ENCODE measurements at regions not wholly inside any gene's neighbourhood (a gene's known extent, or its start where the extent isn't known, plus 50 kb on each side); places are given as distances from the start of the nearest gene placed in this dataset.

DNA sequence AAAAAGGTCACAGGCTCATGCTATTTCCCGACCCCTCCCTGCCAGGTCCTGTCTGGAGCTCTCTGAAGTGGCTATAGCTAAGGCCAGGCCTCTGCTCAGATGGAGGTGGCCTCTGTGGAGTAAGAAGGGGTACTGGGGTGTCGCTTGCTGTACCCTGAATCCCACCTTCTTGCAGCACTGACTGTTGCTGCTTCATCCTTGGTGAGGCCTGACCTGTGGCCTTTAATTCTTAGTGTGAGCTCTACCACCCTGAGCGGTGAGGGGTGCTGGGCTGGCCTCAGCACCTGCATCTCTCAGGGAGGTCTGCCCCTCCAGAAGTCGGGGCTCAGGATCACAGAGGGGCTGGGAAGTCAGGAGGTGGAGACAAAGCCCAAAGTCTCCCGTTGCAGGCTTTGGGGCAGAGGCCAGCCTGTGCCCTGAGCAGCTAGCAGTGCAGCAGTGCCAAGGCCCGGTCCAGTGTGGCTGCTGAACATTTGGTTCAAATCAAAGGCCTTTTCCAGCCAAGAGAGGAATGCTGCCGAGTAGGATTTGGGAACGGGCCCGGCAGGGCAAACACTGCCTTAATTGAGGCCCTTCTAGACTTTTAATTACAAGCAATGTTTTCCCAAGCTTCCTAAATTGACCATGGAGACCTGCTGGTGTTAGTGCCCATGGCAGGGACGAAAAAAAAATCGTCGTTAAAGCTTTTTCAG is 133.5 kb upstream of the HAAO start:
- SMC1A ChIA-PET (ENCODE audit: uncharacterized antibody, unreplicated experiment) = interaction anchor here (0.7 kb wide), 1 partner anchor 10 kb away, joined by 3 read pairs; no protein-coding TSS in a partner anchor
- CTCF ChIA-PET = no interaction called here
- Histone ChIP-seq H3K9ac (ENCODE audit: control insufficient read depth, insufficient read depth, low read length) (no peak overlapping the region), H3K79me2 (ENCODE audit: control insufficient read depth, insufficient read depth, low read length) (no peaks in the 10 kb centered on the region), H3K27me3 (replicated peaks in 1 of 2; ENCODE audit: control insufficient read depth in 2 of 2, insufficient read depth in 2 of 2, low read length in 1 of 2) (no peaks in the 10 kb centered on the region), H3K4me2 (ENCODE audit: control insufficient read depth, insufficient read depth) (no peak overlapping the region), H3K9me3 (replicated peaks; ENCODE audit: control insufficient read depth, insufficient read depth, low read length) (no peaks in the 10 kb centered on the region), H3K27ac (ENCODE audit: control insufficient read depth, insufficient read depth) (no peak overlapping the region), H4K20me1 (ENCODE audit: control insufficient read depth, insufficient read depth) (no peaks in the 10 kb centered on the region), H3K4me1 (ENCODE audit: control insufficient read depth, insufficient read depth, low read length) (no peaks in the 10 kb centered on the region), H3K36me3 (ENCODE audit: control insufficient read depth in 2 of 2, insufficient read depth in 2 of 2, low read length in 1 of 2) (no peaks in the 10 kb centered on the region), H2AFZ (ENCODE audit: control insufficient read depth, low read depth, low read length) (no peak overlapping the region), H3K4me3 (no peak overlapping the region)
- BruUV-seq (replicated peaks) = no TSS peak
- DNase-seq (ENCODE audit: low read depth, low spot score) (no peak), ATAC-seq (no peak), FAIRE-seq (no peak)
- POLR2A ChIA-PET = interaction anchor here (0.5 kb wide), 1 partner anchor 215 kb away, joined by 9 read pairs; no protein-coding TSS in a partner anchor
- 44% methylated on average over 12 of the region's 12 CpGs for WGBS (ENCODE audit: insufficient coverage, insufficient replicate concordance, low lambda C conversion rate, missing lambda C conversion rate)
- in situ Hi-C loops (cut with MboI) (no loop called here), intact Hi-C loops (cut with micrococcal nuclease; ENCODE audit: unreplicated experiment) (no loop called here)
- RAD21 ChIA-PET (ENCODE audit: unreplicated experiment) = no interaction called here
- TF ChIP-seq, protein P1, sequence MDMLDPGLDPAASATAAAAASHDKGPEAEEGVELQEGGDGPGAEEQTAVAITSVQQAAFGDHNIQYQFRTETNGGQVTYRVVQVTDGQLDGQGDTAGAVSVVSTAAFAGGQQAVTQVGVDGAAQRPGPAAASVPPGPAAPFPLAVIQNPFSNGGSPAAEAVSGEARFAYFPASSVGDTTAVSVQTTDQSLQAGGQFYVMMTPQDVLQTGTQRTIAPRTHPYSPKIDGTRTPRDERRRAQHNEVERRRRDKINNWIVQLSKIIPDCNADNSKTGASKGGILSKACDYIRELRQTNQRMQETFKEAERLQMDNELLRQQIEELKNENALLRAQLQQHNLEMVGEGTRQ (IDR thresholded peaks at IDR 0.05; ENCODE audit: borderline replicate concordance, low read depth, low read length) = no peak
- TF ChIP-seq, protein P2, sequence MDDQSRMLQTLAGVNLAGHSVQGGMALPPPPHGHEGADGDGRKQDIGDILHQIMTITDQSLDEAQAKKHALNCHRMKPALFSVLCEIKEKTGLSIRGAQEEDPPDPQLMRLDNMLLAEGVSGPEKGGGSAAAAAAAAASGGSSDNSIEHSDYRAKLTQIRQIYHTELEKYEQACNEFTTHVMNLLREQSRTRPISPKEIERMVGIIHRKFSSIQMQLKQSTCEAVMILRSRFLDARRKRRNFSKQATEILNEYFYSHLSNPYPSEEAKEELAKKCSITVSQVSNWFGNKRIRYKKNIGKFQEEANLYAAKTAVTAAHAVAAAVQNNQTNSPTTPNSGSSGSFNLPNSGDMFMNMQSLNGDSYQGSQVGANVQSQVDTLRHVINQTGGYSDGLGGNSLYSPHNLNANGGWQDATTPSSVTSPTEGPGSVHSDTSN (IDR thresholded peaks at IDR 0.05; ENCODE audit: insufficient replicate concordance, low read depth, low read length) = no peak
- TF ChIP-seq EED (IDR thresholded peaks at IDR 0.05; ENCODE audit: low read depth) = no peak
- TF ChIP-seq ZNF384 (IDR thresholded peaks at IDR 0.05; ENCODE audit: borderline replicate concordance, low read depth, low read length) = no peak
- TF ChIP-seq TARDBP (IDR thresholded peaks at IDR 0.05; ENCODE audit: borderline replicate concordance) = no peak
- no peak for TF ChIP-seq MEF2A (IDR thresholded peaks at IDR 0.05; ENCODE audit: insufficient read depth, low read depth, low read length)
- TF ChIP-seq RELB (IDR thresholded peaks at IDR 0.05; ENCODE audit: low read depth) = no peak
- no peak for TF ChIP-seq NFXL1 (IDR thresholded peaks at IDR 0.05; ENCODE audit: borderline replicate concordance)
- no peak for TF ChIP-seq ZNF274 (IDR thresholded peaks at IDR 0.05; ENCODE audit: insufficient read depth, insufficient read length)
- no peak for TF ChIP-seq IKZF1 (conservative IDR thresholded peaks at IDR 0.05)
- no peak for TF ChIP-seq REST (IDR thresholded peaks at IDR 0.05; ENCODE audit: low read depth, low read length)
- TF ChIP-seq ATF3 (IDR thresholded peaks at IDR 0.05; ENCODE audit: borderline replicate concordance, extremely low read depth, low read depth, low read length) = no peak
- no peak for TF ChIP-seq FOS (IDR thresholded peaks at IDR 0.05; ENCODE audit: borderline replicate concordance, extremely low read depth, insufficient read length)
- TF ChIP-seq PKNOX1 (IDR thresholded peaks at IDR 0.05) = no peak
- TF ChIP-seq FOXM1 (IDR thresholded peaks at IDR 0.05; ENCODE audit: low read depth, low read length) = no peak
